Fibroblast of the conjunctiva (primary cell): ENCODE measurements at regions not wholly inside any gene's neighbourhood (a gene's known extent, or its start where the extent isn't known, plus 50 kb on each side); places are given as distances from the start of the nearest gene placed in this dataset.
"Not testable (repeated sequence)": the region's sequence is repeated elsewhere in the genome, so short reads cannot be mapped to it uniquely, and the experiment has no call there.

Experiments used
- DNase-seq: peaks from one replicate; pipeline ENCODE4 v3.0.0-alpha.2; 2010; ENCODE audit warnings: low read depth

GRCh38 chr7:32648408-32649156, 153.3 kb downstream of the AVL9 start:
- no peak for DNase-seq

GRCh38 chr7:32645255-32645654, 150.0 kb downstream of the AVL9 start:
- not testable (repeated sequence) for DNase-seq

- DNase-seq, result no peak
Observed at GRCh38 chr7:32643194-32643593, 147.9 kb downstream of the AVL9 start.

GRCh38 chr7:32639122-32639521, 143.8 kb downstream of the AVL9 start:
- no peak for DNase-seq

- DNase-seq, result not testable (repeated sequence)
Observed at GRCh38 chr7:32638479-32639121, 143.3 kb downstream of the AVL9 start.
